ENCODE measurements at regions not wholly inside any gene's neighbourhood (a gene's known extent, or its start where the extent isn't known, plus 50 kb on each side); places are given as distances from the start of the nearest gene placed in this dataset.

GRCh38 chr12:100733817-100734593 lies 60.6 kb upstream of the ANO4 start:
- no peak for ATAC-seq
- intact Hi-C loops (cut with DNase I), result loop anchor here (10.0 kb wide), 1 partner anchor 379 kb away; the partner anchor contains the start of gene SLC17A8

GRCh38 chr12:100737168-100737567 lies 57.4 kb upstream of the ANO4 start:
- ATAC-seq (no peak), DNase-seq (ENCODE audit: low spot score) (no peak)
- intact Hi-C loops (cut with DNase I), result loop anchor here (10.0 kb wide), 1 partner anchor 382 kb away; the partner anchor contains the start of gene SLC17A8

More at GRCh38 chr12:100733817-100734593, 60.6 kb upstream of the ANO4 start:
- no peak for DNase-seq (ENCODE audit: low spot score)

- no peak for DNase-seq (ENCODE audit: low spot score)
- no peak for ATAC-seq
- intact Hi-C loops (cut with DNase I), result loop anchor here (10.0 kb wide), 1 partner anchor 383 kb away; the partner anchor contains the start of gene SLC17A8
These were observed 56.5 kb upstream of the ANO4 start for GRCh38 chr12:100738086-100738485.

- peak; percentile 26 for ATAC-seq
- DNase-seq (ENCODE audit: low spot score), result no peak
- intact Hi-C loops (cut with DNase I), result no loop called here
These were observed 53.4 kb upstream of the ANO4 start for GRCh38 chr12:100741084-100741711.

- intact Hi-C loops (cut with DNase I), result no loop called here
- ATAC-seq (no peak), DNase-seq (ENCODE audit: low spot score) (no peak)
These were observed 51.5 kb upstream of the ANO4 start for GRCh38 chr12:100743060-100743459.
